ENCODE measurements at regions not wholly inside any gene's neighbourhood (a gene's known extent, or its start where the extent isn't known, plus 50 kb on each side); places are given as distances from the start of the nearest gene placed in this dataset.

- TF ChIP-seq TAF1 (IDR thresholded peaks at IDR 0.05; ENCODE audit: borderline replicate concordance, insufficient read depth, low read length) (no peak), POLR2AphosphoS5 (IDR thresholded peaks at IDR 0.05; ENCODE audit: low read depth, low read length) (no peak), FOXP2 (optimal IDR thresholded peaks at IDR 0.05; ENCODE audit: borderline replicate concordance, extremely low read depth, extremely low read length, insufficient read depth) (no peak), SIN3A (IDR thresholded peaks at IDR 0.05; ENCODE audit: borderline replicate concordance, insufficient read depth, low read length) (no peak)
- TF ChIP-seq, protein P1, sequence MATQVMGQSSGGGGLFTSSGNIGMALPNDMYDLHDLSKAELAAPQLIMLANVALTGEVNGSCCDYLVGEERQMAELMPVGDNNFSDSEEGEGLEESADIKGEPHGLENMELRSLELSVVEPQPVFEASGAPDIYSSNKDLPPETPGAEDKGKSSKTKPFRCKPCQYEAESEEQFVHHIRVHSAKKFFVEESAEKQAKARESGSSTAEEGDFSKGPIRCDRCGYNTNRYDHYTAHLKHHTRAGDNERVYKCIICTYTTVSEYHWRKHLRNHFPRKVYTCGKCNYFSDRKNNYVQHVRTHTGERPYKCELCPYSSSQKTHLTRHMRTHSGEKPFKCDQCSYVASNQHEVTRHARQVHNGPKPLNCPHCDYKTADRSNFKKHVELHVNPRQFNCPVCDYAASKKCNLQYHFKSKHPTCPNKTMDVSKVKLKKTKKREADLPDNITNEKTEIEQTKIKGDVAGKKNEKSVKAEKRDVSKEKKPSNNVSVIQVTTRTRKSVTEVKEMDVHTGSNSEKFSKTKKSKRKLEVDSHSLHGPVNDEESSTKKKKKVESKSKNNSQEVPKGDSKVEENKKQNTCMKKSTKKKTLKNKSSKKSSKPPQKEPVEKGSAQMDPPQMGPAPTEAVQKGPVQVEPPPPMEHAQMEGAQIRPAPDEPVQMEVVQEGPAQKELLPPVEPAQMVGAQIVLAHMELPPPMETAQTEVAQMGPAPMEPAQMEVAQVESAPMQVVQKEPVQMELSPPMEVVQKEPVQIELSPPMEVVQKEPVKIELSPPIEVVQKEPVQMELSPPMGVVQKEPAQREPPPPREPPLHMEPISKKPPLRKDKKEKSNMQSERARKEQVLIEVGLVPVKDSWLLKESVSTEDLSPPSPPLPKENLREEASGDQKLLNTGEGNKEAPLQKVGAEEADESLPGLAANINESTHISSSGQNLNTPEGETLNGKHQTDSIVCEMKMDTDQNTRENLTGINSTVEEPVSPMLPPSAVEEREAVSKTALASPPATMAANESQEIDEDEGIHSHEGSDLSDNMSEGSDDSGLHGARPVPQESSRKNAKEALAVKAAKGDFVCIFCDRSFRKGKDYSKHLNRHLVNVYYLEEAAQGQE (IDR thresholded peaks at IDR 0.05; ENCODE audit: insufficient read depth in 1 of 2, low read depth in 2 of 2, low read length in 2 of 2) = no peak
Observed at GRCh38 chr16:18047761-18048160, 288.8 kb downstream of the NPIPA8 start.
